Sigmoid colon (tissue), 3 donors: ENCODE measurements at regions not wholly inside any gene's neighbourhood (a gene's known extent, or its start where the extent isn't known, plus 50 kb on each side); places are given as distances from the start of the nearest gene placed in this dataset.

Experiments
- POLR2A ChIP-seq, 2 donors: fragments of 450-650 bp; IDR thresholded peaks; one replicate each; pipeline ENCODE4 v1.6.1; 2016; ENCODE audit warnings: antibody characterized with exemption in 2 of 2, mild to moderate bottlenecking in 2 of 2, moderate library complexity in 2 of 2
- TF ChIP-seq, protein P1 (sequence below), 4 experiments: fragments of 450-650 bp in 3 of 4; fragments of 200-600 bp in 1 of 4; IDR thresholded peaks; one replicate each; pipeline ENCODE4 v1.5.1; 2016 to 2019; ENCODE audit warnings: antibody characterized with exemption in 4 of 4, mild to moderate bottlenecking in 3 of 4, moderate library complexity in 2 of 4

DNA sequence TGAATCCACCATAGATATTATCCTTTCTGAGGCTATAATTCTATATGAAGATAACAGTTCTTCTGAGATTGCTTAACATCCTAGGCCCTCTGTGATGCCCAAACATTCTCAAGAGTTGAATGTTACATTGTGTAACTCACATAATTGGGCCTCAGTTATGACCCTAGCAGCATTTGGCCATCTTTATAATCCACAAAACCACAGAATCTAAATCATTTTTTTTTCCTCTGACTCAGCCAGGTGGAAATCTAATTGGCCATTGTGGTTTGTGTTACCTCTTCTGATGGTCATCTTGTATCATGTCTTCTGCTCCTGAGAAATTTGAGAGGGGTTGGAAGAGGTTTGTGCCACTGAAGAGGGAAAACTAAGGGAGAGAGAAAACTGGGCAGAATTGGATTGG lies 99.5 kb downstream of the LINC00237 start:
- no peak for TF ChIP-seq POLR2A (IDR thresholded peaks at IDR 0.05)
- TF ChIP-seq, protein P1, sequence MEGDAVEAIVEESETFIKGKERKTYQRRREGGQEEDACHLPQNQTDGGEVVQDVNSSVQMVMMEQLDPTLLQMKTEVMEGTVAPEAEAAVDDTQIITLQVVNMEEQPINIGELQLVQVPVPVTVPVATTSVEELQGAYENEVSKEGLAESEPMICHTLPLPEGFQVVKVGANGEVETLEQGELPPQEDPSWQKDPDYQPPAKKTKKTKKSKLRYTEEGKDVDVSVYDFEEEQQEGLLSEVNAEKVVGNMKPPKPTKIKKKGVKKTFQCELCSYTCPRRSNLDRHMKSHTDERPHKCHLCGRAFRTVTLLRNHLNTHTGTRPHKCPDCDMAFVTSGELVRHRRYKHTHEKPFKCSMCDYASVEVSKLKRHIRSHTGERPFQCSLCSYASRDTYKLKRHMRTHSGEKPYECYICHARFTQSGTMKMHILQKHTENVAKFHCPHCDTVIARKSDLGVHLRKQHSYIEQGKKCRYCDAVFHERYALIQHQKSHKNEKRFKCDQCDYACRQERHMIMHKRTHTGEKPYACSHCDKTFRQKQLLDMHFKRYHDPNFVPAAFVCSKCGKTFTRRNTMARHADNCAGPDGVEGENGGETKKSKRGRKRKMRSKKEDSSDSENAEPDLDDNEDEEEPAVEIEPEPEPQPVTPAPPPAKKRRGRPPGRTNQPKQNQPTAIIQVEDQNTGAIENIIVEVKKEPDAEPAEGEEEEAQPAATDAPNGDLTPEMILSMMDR (IDR thresholded peaks at IDR 0.05) = no peak
